ENCODE measurements at regions not wholly inside any gene's neighbourhood (a gene's known extent, or its start where the extent isn't known, plus 50 kb on each side); places are given as distances from the start of the nearest gene placed in this dataset.

DNA sequence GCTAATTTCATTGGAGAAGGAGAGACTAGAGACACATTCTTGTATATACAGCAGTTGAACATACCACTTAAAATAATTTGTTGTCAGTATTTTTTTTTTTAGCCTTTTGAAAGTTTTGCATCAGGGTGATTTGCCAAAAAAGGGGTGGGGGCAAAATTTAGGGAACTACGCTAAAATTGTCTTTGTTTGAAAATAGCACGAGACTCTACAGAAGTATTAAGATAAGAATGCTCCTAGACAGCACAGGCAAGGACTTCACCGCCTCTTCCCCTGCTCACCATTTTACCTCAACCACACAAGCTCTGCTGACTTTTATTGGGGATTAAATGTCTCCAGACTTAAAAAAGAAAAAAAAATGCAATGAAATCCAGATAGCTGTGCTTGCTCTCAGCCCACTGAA is 236.1 kb upstream of the USP25 start:
- no peak for DNase-seq

DNA sequence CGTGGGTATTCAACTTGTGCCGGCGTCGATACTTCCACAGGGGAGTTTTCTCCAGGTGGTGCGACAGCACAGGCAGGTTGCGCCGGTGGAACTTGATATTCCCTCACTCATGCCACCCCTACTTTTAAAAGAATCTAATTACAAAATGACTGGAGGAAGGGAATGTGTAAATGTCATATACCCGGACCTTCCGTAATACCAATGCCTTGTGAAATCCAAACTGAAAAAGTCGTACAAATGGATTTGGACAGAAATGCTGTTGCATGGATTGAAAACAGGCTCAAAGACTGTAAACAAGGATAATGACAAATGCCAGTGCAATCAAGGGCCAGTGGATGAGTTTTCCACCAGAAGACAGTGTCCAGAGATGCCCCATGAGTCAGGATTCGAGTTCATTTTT is 235.3 kb upstream of the USP25 start:
- DNase-seq, result no peak

DNA sequence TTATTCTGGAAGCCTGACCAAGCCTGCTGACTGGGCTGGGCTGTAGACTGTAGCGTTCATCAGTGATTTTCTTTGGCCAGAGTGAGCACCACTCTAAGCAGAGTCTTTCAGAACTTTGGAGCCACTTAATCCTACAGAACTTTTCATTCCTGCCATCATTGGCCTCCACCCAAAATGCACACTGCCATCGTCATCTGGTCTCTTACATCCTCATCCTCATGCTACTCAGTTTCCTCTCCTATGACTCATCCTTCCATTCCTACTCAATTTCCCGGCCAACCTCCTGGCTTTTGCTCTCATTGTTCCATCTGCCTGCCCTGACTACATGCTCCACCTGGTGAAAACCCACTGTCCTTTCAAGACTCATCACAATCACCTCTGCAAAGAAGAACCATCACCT is 233.8 kb upstream of the USP25 start:
- DNase-seq, result no peak

DNA sequence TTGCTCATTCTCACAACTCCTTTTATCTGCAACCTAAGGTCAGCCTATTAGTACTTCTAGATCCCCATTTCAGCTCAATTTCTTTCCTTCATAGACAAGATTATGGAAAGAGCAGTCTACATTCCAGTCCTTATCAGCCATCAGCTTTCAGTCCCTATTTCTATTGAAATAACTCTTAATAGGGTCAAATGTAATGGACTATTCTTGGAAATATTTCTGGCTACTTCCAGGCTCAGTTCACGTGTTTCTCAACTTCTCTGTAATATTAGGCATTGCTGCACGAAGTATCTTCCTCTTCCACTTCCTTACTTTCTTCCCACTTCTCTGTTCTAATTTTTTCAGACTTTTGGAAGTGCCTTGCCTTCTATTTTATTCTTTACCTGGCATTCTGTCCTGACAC is 232.9 kb upstream of the USP25 start:
- DNase-seq, result no peak

DNA sequence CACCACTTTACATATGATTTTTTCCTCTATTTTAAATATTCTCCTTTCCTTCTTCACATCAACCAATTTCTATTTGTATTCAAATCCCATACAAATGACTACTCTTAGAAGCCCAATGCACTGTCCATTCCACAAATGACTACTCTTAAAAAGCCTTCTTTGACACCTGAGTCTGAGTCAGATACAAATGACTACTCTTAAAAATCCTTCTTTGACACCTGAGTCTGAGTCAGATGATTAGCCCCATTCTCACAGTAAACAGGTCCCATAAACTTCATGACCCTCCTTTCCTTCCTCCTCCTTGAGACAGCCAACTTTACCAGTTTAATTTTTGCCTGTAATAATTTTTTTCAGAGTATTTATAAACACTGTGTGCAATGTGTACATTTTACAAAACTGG is 231.3 kb upstream of the USP25 start:
- no peak for DNase-seq

DNA sequence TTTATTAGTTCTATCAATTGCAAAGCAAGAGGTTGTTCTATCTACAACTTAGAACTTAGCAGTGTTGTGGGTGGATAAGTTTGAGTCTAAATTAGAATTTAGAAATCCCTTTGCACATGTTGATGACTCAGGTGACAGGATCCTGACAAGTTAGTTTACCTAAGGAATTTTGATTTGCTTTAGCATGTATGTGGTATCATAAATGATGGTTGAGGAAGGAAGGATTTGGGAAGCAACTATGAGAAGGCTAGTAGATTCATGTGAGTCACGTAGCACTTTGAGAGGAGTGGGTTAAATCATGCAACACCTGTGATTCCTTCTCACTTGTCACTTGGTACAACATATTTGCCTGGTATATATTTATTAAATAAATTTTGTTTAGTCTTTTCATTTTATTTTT is 223.7 kb upstream of the USP25 start:
- DNase-seq, result no peak

DNA sequence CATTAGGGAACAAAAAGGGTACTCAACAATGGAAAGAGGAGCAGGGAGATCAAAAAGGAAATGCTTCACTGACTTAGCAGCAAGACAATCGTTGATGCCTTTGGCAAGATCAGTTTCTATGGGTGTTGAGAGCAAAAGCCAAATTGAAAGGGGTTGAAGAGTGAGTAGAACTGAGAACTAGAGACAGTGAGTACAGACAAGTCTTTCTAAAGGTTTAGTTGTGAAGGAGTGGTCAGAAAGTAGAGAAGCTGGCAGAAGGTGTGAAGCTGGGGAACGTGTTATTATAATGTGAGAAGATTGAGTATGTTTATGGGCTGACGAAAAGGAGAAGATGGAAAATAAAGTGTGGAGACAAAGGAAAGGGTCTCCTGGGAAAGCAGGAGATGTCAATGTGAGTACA is 221.2 kb upstream of the USP25 start:
- no peak for DNase-seq

DNA sequence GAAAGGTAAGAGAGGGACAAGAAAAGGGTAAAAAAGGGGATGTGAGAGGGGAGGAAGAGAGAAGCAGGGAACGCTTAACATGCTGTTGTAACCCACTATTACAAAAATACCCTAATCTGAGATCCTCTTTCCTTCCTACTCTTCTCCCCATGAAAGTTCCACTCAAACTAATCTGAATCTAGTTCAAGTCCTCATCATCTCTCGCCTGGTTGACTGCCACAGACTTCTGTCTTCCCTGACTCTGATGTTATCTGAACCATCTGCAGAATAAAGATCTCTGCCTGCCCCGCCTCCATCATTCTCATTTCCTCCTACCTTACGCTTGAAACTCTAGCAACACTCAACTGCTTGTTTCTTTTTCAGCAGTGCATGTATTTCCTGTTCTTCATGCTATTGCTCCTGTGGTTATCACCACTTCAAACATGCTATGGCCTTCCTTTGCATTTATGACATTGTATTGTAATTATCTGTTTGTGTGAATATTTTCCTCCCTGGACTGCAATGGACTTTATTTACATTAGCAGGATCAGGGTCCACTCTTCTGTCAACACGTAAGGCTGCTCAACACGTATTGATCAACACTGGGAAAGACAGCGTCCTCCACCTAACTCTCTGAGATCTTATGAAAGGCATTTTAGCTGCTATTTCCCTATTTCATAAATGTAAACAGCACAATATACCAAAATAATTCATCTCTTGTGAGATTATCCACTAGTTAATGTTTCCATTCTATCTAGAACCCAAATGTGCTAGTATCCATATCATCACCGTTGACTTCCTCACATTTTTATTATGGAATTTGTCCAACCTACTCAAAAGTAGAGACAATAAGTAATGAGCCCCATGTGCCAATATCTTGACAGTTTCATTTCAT is 215.5 kb upstream of the USP25 start:
- DNase-seq, result no peak

DNA sequence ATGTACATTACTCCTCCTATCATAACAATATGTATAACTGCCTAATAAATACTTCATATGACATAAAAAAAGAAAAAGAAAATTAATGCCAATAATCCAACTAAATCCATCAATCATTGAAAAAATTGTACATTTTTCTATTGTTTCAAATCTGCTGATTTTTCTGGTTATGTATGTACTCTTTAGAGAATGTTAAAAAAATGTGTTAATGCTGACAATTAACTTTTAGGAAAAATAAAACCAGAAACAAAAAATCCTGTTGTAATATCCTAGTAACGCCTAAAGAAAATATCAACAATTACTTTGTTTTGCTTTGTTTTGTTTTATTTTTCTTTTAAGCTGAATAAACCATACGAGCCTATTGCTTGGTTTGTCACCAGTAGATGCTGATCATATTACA is 213.9 kb upstream of the USP25 start:
- DNase-seq, result no peak

DNA sequence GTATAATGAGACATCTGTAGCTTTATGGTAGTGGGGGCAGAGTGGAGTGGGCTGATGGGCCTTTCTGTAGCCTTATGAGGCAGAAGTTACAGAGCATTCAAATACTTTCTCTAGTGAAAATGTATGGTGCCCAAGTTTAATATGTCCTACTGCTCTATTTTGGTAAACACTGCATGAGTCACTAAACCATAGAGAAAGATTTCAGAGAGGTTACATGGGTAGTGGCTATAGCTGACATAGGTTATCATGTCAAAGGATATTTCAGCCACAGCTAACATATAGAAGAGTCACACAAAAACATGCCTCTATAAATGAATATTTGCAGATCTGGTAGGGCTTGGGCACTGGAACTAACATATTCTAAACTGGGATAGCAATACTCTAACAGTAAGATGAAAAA is 212.4 kb upstream of the USP25 start:
- no peak for DNase-seq

DNA sequence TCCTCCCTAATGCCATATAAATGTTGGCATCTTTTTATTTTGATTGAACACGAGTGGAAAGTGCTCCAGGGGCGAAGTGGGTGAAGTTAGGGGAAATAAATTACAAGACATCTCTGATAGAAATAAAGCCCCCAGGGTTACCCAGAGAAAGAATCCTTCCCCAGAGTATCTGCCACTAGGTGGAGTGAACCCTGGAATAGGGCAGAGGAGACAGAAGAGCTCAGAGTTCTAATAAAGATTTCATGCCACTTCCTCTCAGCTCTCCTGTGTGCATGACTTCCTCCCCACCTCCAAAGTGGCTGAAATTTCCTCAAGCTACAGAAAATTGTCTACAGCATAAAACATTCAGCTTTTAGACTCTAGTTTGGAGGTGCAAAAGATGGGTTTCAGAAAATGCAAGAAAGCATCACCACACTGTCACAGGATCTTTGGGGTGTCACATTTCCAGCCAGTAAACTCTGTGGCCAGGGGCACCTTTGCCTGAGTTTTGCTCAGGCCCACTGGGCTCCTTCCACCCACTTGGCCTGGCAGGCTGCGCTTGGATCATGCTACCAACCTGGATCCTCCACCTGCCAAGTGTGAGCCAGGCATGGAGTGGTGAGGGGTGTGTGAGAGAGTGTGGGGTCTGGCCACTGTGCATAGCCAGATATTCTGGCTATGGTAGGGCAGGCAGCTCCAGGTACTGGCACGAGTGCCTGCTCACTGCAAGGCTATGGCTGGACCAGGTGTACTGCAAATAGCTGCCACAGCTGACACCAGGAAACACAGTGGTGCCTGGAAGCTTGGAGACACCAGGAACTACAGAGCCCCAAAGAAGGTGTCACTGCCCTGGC is 208.8 kb upstream of the USP25 start:
- no peak for DNase-seq

DNA sequence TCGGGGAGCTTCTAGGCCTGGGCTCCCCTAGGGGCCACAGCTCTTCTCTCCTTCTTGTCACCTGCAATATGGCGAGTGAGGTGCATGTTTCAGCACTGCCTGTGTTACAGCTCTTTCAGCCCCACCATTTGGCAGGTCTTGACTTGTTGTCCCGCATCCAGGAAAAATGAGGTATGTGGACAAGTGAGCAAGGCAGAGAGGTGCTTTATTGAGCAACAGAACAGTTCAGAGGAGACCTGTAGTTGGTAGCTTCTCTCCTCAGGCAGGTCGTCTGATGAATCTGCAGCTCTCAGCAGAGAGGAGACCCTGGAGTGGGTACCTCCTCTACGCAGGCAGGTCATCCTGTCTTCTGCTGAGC is 208.2 kb upstream of the USP25 start:
- DNase-seq, result no peak

DNA sequence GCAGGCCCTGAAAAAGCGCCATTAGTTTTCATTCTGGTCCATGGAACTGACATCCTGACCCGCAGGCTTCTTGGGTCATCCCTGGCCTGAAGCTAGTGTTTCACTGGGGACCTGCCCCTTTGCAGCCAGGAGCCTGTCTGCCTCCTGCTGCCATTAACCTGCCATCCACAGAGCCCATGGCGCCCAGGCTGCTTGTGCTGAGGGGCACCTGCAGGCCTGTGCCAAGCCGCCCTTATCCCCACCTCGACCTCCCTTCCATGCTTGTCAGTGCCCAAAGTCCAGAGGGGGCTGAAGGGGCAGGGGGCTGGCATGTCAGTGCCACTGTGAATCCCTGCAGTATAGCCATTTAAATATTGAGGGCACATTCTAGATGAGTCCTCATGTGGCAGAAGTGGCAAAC is 207.6 kb upstream of the USP25 start:
- DNase-seq, result no peak

DNA sequence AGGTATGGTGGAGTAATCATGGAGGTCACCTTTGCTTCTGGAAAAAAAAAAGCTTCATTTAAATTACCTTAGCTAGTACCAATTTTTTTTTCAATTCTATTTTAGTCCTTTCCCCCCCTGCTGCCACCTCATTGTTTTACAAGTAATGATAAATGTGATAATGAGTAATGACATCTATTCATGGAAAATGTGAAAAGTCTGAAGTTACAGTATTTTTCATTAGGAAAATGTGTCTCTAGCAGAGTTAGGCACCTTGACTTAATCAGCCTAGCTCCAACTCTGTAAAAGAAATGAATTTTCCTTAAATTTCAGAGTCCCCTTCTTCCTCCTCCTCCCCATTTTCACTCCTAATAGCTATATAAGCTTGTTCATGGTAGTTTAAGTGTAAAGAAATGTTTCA is 204.9 kb upstream of the USP25 start:
- DNase-seq, result no peak

DNA sequence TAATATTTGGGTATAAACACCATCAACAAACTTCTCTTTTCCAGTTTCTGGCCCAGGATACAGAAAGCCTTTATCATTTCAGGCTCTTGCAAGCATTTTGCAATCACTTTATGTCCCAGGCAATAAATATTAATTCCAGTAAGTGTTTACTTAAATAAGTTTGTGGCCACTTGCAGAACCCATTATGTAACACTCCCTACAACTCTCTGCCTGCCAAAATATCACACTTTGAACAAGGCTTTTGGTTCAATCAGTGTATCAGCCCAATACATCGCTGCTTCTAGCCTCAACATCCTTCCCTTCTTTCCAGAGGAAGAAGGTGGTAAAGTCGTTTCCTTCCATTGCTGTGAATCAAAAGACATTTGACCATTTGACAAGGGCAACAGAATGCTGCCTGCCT is 203.0 kb upstream of the USP25 start:
- DNase-seq, result no peak

DNA sequence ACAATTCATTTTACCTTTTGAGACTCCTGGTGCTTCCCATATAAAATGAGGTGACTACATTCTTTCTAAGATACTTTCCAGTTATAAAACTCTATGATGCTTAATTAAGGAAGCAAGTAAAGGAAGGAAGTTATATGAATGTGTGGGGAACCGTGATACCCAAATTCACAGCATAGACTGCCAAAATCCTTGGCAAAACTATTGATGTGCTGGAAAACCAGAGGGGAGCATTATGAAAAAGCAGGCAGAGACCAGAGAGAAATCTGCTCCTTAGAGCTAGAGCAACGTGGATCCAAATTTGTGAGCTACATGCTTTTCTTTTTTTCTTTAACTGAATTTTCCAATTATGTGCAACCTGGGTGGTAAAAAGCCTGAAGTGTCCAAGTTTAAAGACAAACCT is 201.4 kb upstream of the USP25 start:
- DNase-seq, result no peak

DNA sequence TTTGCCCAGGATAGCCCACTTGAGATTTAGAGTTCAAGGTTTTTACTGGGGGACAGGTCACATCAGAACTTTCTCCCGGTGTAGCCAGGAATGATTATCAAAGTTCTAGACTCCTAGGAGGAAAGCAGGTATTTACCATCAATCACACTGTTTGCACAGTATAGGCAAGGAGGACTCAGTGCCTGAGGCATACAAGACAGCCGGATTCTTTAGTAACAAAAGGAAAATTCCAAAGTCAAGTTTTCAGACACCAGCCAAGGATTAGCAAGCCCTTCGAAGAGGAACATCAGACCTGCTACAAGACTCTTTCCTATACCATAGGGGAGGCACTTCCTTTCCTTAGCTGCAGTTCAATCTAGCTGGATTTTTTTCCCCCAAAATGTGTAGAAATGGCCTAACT is 197.8 kb upstream of the USP25 start:
- DNase-seq, result no peak

DNA sequence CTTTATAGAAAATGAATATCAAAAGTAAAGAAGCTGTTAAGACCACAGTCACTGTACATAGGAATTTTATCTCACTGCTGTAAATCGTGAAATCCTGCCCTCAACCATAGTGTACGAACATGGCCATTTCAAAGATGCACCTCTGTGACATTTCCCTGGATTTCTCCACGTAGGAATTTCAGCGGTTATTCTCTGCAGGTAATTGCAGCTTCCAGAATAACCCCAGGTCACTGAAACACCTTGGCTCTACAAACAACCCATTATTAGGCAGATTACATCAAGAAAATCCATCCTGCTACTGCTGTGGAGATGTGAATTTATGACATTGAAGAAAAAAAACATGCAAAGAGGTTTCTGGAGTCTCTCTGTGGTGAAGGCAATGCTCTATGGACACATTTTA is 196.2 kb upstream of the USP25 start:
- DNase-seq, result no peak

DNA sequence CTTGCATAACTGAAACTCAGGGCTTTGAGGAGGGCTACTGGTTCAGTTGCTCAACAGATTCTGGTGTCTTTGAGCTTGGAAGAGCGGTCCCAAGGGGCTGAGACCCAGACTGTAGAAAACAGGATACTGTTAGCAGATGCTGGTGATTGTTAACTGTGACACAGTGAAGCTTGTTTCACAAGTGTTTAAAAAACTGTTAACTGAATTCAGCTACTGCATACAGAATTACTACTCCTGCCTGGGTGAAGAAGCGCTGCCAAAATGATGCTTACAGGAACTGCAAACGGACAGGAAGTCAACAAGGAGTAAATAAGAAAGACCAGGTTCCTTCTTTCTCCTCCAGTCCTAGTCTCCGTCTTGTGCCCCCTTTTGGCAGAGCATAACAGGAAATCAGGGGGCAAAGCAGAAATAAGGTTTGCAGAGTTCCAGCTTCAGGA is 195.3 kb upstream of the USP25 start:
- no peak for DNase-seq

DNA sequence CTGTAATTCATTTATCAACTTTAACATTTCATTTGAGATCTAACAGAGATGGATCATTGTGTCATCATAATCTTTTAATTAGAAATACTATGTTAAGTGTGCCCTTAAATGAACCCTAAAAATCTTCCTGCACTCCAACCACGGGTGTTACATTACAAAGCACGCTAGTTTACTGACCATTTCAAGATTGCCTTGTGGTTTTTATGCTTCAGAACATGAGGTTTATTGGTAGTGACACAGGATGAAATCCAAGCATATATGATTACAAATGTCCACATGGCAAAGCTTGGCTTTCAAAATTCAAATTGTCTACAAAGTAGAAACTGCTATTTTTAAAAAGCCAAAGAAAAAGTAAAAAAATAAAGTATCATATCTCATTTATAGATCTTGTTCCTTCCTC is 190.4 kb upstream of the USP25 start:
- DNase-seq, result no peak

DNA sequence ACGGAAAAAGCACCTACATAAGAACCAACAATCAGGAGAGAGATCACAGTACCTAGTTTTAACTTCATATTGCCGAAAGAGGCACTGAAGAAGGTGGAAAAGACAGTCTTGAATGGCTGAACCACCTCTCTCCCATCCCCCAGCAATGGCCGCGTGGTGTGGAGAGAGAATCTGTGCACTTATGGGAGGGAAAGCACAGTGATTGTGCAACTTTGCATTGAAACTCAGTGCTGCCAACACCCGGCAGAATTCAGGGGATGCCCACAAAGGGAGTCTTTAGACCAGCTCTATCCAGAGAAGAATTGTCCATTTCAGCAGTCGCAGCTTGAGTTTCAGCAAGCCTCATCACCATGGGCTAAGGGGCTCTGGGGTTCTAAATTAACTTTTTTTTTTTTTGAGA is 186.3 kb upstream of the USP25 start:
- no peak for DNase-seq

DNA sequence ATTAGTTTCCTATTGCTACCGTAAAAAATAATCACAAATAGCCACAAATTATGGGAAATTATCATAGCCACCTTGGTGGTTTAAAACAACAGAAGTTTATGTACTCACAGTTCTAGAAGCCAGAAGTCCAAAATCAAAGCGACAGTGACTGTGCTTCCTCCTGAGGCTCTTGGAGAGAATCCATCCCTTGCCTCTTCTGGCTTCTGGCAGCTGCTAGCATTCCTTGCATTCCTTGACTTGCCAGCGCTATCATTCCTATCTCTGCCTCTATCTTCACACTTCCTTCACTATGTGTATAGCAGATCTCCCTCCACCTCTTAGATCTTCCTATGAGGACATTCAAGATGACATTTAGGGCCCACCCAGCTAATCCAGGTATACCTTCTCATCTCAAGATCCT is 180.1 kb upstream of the USP25 start:
- no peak for DNase-seq

DNA sequence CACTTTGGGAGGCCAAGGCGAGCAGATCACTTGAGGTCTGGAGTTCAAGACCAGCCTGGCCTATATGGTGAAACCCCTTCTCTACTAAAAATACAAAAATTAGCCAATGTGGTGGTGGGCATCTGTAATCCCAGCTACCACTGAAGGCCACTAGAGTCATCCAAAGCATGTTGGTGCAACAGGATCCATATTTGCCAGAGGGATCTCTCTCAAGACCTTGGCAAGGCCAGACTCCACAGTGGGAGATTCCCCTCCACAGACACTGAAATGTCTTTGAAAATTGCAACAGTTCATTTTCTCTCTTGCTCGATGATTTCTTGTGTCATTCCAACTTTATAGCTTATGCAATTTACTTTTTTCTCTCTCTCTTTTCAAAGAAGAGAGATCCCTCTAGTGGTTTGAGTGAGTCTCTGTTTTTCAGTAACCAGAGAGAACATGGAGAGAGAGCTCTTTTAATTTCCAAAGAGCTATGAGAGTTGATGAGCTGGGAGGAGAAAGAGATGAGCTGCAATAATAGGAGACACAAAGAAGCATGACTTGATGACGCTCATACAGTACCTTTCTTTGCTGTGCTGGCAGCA is 176.8 kb upstream of the USP25 start:
- DNase-seq, result no peak

DNA sequence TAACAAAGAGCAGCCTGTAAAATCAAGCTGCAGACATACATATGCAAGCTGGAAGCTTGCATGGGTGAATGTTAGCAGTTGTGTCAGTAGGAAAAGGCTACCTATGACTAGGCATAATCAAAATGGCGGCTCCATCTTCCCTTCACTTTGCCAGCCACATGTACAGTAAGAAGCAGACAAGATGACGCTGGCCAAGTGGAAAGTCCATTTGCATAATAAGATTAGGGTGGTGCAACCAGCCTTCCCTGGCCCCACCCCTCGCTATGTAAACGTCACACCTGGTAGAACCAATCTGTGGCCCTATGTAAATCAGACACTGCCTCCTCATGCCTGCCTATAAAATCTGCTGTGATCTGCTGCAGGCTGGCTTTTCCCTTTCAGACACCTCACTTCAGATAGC is 171.9 kb upstream of the USP25 start:
- DNase-seq, result no peak
